Heart right ventricle (tissue), 16 donors: ENCODE measurements at regions not wholly inside any gene's neighbourhood (a gene's known extent, or its start where the extent isn't known, plus 50 kb on each side); places are given as distances from the start of the nearest gene placed in this dataset.
A peak's percentile ranks its signal among the peaks of the same experiment; 100 is the strongest.

Experiments used
- ATAC-seq, 8 donors: fragments of 200-7000 bp; cut with Tn5 transposase; one replicate each; pipeline ENCODE4 v1.9.1; 2020; ENCODE audit warnings: mild to moderate bottlenecking in 8 of 8, moderate library complexity in 8 of 8, moderate number of reproducible peaks in 1 of 8
- DNase-seq, 2 donors: peaks; one replicate each; pipeline ENCODE4 v3.0.0-alpha.2; 2020
- H3K27ac ChIP-seq, 10 donors: fragments of 200-600 bp; sonication (generic) in 2 of 10; one replicate each; pipeline versions ENCODE4 v1.5.0 to v1.8.0; 2020 to 2022; ENCODE audit warnings: mild to moderate bottlenecking in 3 of 10
- H3K27me3 ChIP-seq, 7 donors: fragments of 200-600 bp; one replicate each; pipeline ENCODE4 v1.8.0; 2021 to 2022; ENCODE audit warnings: mild to moderate bottlenecking in 2 of 7
- H3K36me3 ChIP-seq, 9 donors: fragments of 200-600 bp; sonication (generic) in 1 of 9; one replicate each; pipeline versions ENCODE4 v1.5.0 to v1.8.0; 2020 to 2022; ENCODE audit warnings: mild to moderate bottlenecking in 2 of 9
- H3K4me1 ChIP-seq, 9 donors: fragments of 200-600 bp; sonication (generic) in 1 of 9; one replicate each; pipeline versions ENCODE4 v1.5.0 to v1.8.0; 2020 to 2022; ENCODE audit warnings: mild to moderate bottlenecking in 4 of 9
- H3K4me3 ChIP-seq, 10 donors: fragments of 200-600 bp; sonication (generic) in 2 of 10; one replicate each; pipeline versions ENCODE4 v1.5.0 to v1.8.0; 2020 to 2022; ENCODE audit warnings: mild to moderate bottlenecking in 7 of 10, moderate library complexity in 2 of 10
- H3K9me3 ChIP-seq, 11 donors: fragments of 200-600 bp in 10 of 11; sonication (generic) in 2 of 11; one replicate each; pipeline versions ENCODE4 v1.5.0 to v1.8.0; 2013 to 2022; ENCODE audit warnings: mild to moderate bottlenecking in 2 of 11, control low read depth in 1 of 11, moderate library complexity in 1 of 11
- WGBS, 2 donors: extraction: QIAGEN DNeasy Blood & Tissue Kit; methylation state at CpG; one replicate each; pipeline ENCODE4 v1.1.7; 2013; ENCODE audit warnings: inconsistent platforms in 1 of 2; 5-methylcytosine and 5-hydroxymethylcytosine counted together
- intact Hi-C, 10 donors: fragments of 100-400 bp; cut with DNase I; formaldehyde crosslinking; loops; one replicate each; pipeline versions ENCODE4 v1.11.1 to v1.14.2; 2022
- TF ChIP-seq, protein P1 (sequence below), 9 donors: fragments of 200-600 bp; sonication (generic) in 2 of 9; IDR thresholded peaks; one replicate each; pipeline versions ENCODE4 v1.5.0 to v1.8.0; 2021 to 2022; ENCODE audit warnings: antibody characterized with exemption in 9 of 9, mild to moderate bottlenecking in 5 of 9, moderate library complexity in 1 of 9
- donor health status: Arrhythmogenic right ventricular cardiomyopathy.
- donor health status: ischemic (EF 13 %, LVEDD 7.1; RV severe dilation, severe dysfunction).
- donor health status: healthy with polysubstance abuse.
- donor health status: DM: no; HTN: yes; CAD: no.
- donor health status: DM: no; HTN: no; CAD: no.
- donor health status: ischemic (EF 25% LVEDD 6.9; RV normal size, moderate dysfunction).
- donor health status: ischemic (EF 25% LVEDD 5.7; RV mildly dilated, moderate dysfunction).
- donor health status: healthy.
- donor health status: DM: yes; HTN: yes; CAD: no.
- donor health status: Ischemic cardiomyopathy.
- donor health status: ischemic (EF 35%, LVEDD 5.7; RV mildly dilated, moderate dysfunction).
- donor health status: nonischemic (EF 11% LVEDD 7.7; RV severe dilation, severe dysfunction).
- donor health status: DM: yes; HTN: yes; CAD: no.
- donor health status: PGD.
- donor health status: ischemic (EF 29% LVEDD 5.4; RV normal size, mild dysfunction).
- donor health status: nonischemic (EF 23%, LVEDD 6.1; RV moderate dilation, normal function).

- TF ChIP-seq, protein P1, sequence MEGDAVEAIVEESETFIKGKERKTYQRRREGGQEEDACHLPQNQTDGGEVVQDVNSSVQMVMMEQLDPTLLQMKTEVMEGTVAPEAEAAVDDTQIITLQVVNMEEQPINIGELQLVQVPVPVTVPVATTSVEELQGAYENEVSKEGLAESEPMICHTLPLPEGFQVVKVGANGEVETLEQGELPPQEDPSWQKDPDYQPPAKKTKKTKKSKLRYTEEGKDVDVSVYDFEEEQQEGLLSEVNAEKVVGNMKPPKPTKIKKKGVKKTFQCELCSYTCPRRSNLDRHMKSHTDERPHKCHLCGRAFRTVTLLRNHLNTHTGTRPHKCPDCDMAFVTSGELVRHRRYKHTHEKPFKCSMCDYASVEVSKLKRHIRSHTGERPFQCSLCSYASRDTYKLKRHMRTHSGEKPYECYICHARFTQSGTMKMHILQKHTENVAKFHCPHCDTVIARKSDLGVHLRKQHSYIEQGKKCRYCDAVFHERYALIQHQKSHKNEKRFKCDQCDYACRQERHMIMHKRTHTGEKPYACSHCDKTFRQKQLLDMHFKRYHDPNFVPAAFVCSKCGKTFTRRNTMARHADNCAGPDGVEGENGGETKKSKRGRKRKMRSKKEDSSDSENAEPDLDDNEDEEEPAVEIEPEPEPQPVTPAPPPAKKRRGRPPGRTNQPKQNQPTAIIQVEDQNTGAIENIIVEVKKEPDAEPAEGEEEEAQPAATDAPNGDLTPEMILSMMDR (IDR thresholded peaks at IDR 0.05), result no peak
Observed at GRCh38 chr5:156000115-156000514, 326.8 kb upstream of the SGCD start.

DNA sequence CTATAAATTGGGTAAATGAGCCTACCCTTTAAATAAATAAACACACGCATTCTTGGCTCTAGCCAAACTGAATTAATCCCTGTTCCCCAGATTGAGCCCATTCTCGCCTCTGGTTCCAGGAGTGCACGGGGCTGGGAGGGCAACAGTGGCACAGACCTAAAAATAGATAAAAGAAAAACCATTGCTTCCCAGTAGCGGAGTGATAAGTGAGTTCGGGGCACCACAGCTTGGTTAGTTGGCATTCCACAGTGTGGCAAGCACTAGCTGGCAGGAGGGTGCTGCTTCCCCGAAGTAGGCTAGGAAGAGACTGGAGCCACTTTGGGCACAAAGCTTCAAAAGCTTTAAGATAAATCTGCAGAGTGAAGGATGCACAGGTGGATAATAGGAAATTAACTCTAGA lies 322.2 kb upstream of the SGCD start:
- ATAC-seq (peak in 5 of 8 donors; percentile 61 to 88 (median 79)), DNase-seq (peak in 1 of 2 donors; percentile 6)
- Histone ChIP-seq H3K27ac (peak overlapping the region in 2 of 10 donors; percentile 17 to 27), H3K4me1 (peaks cover 0 to 6% (median 0%) of the 10 kb centered on the region in 9 donors), H3K4me3 (no peak overlapping the region), H3K27me3 (no peaks in the 10 kb centered on the region), H3K36me3 (no peaks in the 10 kb centered on the region), H3K9me3 (no peaks in the 10 kb centered on the region)
- TF ChIP-seq, protein P1 (IDR thresholded peaks at IDR 0.05), result no peak
- intact Hi-C loops, result no loop called here
- WGBS, 2 donors, result 39 to 52% methylated on average over 6 of the region's 6 CpGs

More at GRCh38 chr5:156000115-156000514, 326.8 kb upstream of the SGCD start:
- Histone ChIP-seq H3K27ac (no peak overlapping the region), H3K4me1 (peaks cover 0 to 6% (median 0%) of the 10 kb centered on the region in 9 donors), H3K27me3 (no peaks in the 10 kb centered on the region), H3K36me3 (no peaks in the 10 kb centered on the region), H3K9me3 (no peaks in the 10 kb centered on the region), H3K4me3 (no peak overlapping the region)
- intact Hi-C loops, result no loop called here
- WGBS, 2 donors, result 91 to 100% methylated on average over 1 of the region's 1 CpG
- no peak for DNase-seq
- ATAC-seq, result no peak

- ATAC-seq (no peak), DNase-seq (no peak)
- Histone ChIP-seq H3K27ac (no peak overlapping the region), H3K36me3 (no peaks in the 10 kb centered on the region), H3K9me3 (no peaks in the 10 kb centered on the region), H3K4me1 (peaks cover 0 to 6% (median 0%) of the 10 kb centered on the region in 9 donors), H3K4me3 (no peak overlapping the region), H3K27me3 (no peaks in the 10 kb centered on the region)
- TF ChIP-seq, protein P1 (IDR thresholded peaks at IDR 0.05), result no peak
- 62 to 75% methylated on average over 6 of the region's 6 CpGs for WGBS, 2 donors
- intact Hi-C loops, result no loop called here
Observed at GRCh38 chr5:156006026-156006647, 320.8 kb upstream of the SGCD start.

- TF ChIP-seq, protein P1 (IDR thresholded peaks at IDR 0.05), result no peak
- Histone ChIP-seq H3K4me3 (no peak overlapping the region), H3K27ac (no peak overlapping the region), H3K9me3 (no peaks in the 10 kb centered on the region), H3K27me3 (no peaks in the 10 kb centered on the region), H3K4me1 (peaks cover 0 to 6% (median 0%) of the 10 kb centered on the region in 9 donors), H3K36me3 (no peaks in the 10 kb centered on the region)
- 58 to 81% methylated on average over 1 of the region's 1 CpG for WGBS, 2 donors
- ATAC-seq (no peak), DNase-seq (no peak)
- intact Hi-C loops, result no loop called here
Observed at GRCh38 chr5:156008844-156009243, 318.1 kb upstream of the SGCD start.
